Neural cell (in vitro differentiated cells): ENCODE measurements at regions not wholly inside any gene's neighbourhood (a gene's known extent, or its start where the extent isn't known, plus 50 kb on each side); places are given as distances from the start of the nearest gene placed in this dataset.

ENCODE experiments used
- EZH2 ChIP-seq: fragments of 200-600, 300-800 bp; shearing (Covaris generic), sonication (generic); IDR thresholded peaks from 2 replicates; pipeline ENCODE4 v1.6.1; 2014; ENCODE audit warnings: antibody characterized with exemption, low read length, borderline replicate concordance, mild to moderate bottlenecking; ENCODE audit not compliant: insufficient read depth, poor library complexity, severe bottlenecking
- MXI1 ChIP-seq: fragments of 450-650 bp; conservative IDR thresholded peaks from 2 replicates; pipeline ENCODE4 v1.6.1; 2014; ENCODE audit warnings: antibody characterized with exemption, mild to moderate bottlenecking; ENCODE audit not compliant: poor library complexity, severe bottlenecking
- POLR2AphosphoS5 ChIP-seq: IDR thresholded peaks from 2 replicates; pipeline ENCODE4 v1.6.1; 2012
- RAD21 ChIP-seq: fragments of 450-650 bp; conservative IDR thresholded peaks from 2 replicates; pipeline ENCODE4 v1.6.1; 2014; ENCODE audit warnings: antibody characterized with exemption, mild to moderate bottlenecking, moderate library complexity
- TAF1 ChIP-seq: IDR thresholded peaks from 2 replicates; pipeline ENCODE4 v1.6.1; 2012; ENCODE audit warnings: low read depth
- TF ChIP-seq, protein P1 (sequence below): fragments of 450-650 bp; IDR thresholded peaks from 2 replicates; pipeline ENCODE4 v1.5.1; 2014; ENCODE audit warnings: antibody characterized with exemption, mild to moderate bottlenecking, moderate library complexity; ENCODE audit not compliant: poor library complexity, severe bottlenecking
- TF ChIP-seq, protein P2 (sequence below): IDR thresholded peaks from 2 replicates; pipeline ENCODE4 v1.6.1; 2012; ENCODE audit warnings: borderline replicate concordance

DNA sequence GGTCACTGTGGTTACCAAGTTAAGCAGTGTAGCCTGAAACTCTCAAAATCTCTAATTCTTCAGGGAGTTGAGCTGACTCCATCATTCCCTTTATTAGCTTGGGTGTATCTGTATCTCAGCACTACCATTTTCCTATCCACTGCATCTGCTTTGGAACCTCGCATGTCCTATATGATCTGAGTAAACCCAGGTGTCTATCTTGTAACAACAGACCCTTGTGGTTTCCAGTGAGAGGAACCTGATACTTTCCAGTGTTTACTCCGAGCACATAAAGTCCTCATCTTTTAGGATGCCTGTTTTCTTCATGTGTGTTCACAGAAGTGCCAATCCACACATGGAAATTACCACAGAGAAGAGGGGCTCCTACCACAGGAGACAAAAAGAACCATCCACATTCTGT lies 650.4 kb downstream of the LMO4 start:
- TF ChIP-seq, protein P1, sequence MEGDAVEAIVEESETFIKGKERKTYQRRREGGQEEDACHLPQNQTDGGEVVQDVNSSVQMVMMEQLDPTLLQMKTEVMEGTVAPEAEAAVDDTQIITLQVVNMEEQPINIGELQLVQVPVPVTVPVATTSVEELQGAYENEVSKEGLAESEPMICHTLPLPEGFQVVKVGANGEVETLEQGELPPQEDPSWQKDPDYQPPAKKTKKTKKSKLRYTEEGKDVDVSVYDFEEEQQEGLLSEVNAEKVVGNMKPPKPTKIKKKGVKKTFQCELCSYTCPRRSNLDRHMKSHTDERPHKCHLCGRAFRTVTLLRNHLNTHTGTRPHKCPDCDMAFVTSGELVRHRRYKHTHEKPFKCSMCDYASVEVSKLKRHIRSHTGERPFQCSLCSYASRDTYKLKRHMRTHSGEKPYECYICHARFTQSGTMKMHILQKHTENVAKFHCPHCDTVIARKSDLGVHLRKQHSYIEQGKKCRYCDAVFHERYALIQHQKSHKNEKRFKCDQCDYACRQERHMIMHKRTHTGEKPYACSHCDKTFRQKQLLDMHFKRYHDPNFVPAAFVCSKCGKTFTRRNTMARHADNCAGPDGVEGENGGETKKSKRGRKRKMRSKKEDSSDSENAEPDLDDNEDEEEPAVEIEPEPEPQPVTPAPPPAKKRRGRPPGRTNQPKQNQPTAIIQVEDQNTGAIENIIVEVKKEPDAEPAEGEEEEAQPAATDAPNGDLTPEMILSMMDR: no peak
- no peak for TF ChIP-seq EZH2
- no peak for TF ChIP-seq RAD21
- TF ChIP-seq POLR2AphosphoS5: no peak
- TF ChIP-seq, protein P2, sequence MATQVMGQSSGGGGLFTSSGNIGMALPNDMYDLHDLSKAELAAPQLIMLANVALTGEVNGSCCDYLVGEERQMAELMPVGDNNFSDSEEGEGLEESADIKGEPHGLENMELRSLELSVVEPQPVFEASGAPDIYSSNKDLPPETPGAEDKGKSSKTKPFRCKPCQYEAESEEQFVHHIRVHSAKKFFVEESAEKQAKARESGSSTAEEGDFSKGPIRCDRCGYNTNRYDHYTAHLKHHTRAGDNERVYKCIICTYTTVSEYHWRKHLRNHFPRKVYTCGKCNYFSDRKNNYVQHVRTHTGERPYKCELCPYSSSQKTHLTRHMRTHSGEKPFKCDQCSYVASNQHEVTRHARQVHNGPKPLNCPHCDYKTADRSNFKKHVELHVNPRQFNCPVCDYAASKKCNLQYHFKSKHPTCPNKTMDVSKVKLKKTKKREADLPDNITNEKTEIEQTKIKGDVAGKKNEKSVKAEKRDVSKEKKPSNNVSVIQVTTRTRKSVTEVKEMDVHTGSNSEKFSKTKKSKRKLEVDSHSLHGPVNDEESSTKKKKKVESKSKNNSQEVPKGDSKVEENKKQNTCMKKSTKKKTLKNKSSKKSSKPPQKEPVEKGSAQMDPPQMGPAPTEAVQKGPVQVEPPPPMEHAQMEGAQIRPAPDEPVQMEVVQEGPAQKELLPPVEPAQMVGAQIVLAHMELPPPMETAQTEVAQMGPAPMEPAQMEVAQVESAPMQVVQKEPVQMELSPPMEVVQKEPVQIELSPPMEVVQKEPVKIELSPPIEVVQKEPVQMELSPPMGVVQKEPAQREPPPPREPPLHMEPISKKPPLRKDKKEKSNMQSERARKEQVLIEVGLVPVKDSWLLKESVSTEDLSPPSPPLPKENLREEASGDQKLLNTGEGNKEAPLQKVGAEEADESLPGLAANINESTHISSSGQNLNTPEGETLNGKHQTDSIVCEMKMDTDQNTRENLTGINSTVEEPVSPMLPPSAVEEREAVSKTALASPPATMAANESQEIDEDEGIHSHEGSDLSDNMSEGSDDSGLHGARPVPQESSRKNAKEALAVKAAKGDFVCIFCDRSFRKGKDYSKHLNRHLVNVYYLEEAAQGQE: no peak
- no peak for TF ChIP-seq MXI1
- TF ChIP-seq TAF1: no peak
